Activated T-cell treated with anti-CD3 and anti-CD28 coated beads, Interleukin-2, amount 50 U/mL, for 48 hours (primary cell): ENCODE measurements at regions not wholly inside any gene's neighbourhood (a gene's known extent, or its start where the extent isn't known, plus 50 kb on each side); places are given as distances from the start of the nearest gene placed in this dataset.

Source experiments
- DNase-seq, 2 experiments: peaks; one replicate each; pipeline ENCODE4 v3.0.0-alpha.2; 2020

DNA sequence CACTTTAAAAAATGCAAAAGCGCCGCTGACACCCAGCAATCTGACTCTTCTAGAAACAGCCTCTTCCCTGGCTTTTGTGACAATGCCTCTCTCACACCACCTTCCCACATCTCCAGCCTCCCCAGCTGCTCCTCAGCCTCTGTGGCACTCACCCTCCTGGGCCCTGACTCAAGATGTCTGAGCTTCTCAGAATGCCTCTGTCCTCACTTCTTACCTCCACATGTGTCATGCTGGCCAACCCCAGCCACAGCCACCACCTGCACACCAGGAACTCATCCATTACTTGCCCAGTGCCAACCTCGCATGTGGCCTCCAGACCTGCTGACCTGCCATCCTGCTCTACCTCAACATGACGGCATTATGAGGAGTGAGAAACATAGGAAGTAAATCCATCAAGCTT, 249.8 kb upstream of the RAB6C start:
- no peak for DNase-seq

DNA sequence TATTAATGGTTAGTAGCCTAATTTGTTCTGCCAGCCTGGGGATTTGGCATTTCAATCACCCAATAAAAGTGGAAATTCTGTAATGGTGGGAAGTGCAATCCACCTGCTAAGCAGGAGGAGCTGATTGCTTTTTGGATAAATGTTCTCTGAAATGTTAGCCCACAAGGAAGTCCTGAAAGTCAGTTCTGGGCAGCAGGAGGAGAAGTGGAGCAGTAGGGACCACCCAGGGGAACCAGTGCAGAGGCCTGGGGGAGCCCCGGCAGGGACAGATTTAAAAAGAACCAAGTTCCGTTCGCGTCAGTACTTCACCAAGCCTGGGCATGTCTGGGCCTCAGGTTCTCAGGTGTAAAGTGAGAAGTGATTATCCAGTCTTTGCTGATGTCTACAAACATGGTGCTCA, 248.5 kb upstream of the RAB6C start:
- DNase-seq: no peak

DNA sequence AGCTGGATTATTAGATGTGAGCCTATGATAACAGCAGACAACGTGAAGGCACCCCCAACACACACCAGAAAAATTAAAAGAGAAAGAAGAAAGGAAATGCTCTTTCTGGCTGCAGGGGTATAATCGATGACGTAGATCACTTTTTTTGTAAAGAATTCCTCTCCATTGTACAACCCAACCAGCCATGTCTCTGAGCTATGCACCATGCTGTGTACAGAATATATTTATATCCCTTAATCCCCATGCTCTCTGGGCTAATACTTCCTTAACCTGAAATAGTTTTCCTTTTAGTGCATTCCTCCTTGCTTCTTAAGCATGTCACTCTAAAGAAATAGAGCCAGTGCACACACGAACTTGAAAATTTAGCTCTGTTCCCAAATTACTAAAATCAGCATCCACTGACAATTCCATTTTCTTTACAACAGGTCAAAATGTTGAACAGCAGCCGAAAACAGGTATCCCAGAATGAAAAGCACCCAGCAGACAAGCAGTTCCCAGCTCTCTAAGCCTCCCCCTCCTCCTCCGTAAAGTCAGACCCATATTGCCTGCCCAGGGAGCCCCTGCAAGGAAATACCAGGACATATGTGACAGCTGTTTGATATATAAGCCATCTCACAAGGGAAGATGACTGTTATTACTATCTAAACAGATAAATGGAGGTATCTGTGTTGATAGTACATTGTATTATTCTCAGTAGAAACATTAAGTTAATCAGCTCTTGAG, 247.4 kb upstream of the RAB6C start:
- DNase-seq: no peak

DNA sequence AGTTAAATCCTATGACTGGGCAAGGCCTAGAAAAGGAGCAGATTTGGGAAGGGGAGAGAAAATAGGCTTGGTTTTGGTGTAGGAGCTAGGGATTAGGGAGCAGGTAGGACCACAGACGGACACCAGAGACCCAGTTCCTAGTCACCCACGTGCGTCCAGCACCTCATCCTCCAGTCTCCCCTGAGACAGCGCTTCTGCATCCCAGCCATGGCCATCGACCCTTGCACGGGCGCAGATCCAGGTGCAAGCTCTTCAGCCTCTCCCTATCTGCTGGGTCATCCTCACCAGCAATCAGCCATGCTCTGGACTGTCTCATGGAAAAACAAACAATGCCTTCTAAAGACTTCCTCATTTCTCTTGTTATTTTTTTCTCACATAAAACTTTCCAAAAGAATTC, 246.8 kb upstream of the RAB6C start:
- no peak for DNase-seq

DNA sequence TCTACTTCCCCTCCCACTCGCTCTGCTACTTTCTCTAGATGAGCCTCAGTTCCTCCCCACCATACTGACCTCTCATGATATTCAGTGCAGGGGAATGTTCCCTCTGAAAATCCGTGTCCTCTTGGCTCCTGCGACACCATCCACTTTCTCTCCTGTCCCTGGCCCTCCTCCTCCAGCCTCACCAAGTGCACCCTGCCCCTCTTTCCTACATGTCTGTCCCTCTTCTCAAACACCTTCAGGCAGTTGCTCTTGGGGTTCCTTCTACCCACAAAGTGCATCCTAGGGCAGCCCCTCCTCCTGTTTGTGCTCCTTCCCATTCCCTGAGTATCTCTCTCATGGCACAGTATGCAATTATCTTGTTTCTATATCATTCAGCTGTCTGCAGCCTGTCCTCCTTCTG, 246.4 kb upstream of the RAB6C start:
- DNase-seq: no peak

DNA sequence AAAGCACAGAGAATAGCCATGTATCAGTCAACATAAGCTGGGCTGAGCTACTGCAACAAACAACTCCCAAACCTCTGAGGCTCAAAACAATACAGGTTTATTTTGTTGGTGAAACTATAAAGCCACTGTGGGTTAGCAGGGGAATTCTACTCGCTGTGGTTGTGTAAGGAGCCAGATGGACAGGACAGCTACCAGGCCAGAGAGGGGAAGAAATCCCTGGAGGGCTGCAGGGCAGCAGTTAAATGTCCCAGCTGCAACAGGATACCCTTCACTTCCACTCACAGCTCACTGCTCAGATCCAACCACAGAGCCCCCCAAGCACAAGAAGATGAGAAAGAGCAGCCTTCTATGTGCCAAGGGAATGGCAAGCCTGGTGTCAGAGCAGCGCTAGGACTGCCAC, 245.9 kb upstream of the RAB6C start:
- no peak for DNase-seq

DNA sequence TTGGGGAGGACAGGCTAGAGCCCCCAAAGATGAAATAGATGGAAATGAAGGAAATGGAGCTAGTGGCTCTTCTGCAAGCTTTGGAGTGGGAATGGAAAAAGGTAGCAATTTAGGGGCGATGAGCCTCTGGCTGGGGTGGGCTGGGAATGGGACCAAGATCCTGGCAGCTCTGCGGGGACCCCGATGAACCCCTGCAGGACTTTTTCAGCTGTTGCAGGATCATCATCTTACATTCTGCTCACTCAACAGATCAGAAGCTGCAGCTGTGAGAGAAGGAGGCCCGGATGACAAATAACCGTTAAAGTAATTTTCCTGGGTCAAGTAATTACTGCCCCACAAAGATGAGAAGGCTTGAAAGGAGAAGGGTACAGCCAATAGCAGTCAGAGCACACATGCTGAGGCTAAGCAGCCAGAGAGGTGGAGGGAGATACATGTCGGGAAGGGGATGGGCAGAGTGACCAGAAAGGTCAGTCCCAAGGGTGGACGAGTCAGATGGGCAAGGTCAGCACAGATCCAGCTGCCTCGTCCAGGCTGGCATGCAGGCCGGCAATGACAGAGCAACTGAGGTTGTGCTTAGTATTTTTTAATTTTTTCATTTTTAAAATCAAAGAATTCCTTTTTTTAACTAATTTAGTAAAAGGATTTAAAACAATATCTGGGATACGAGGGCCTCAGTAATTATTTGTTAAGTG, 245.0 kb upstream of the RAB6C start:
- DNase-seq: no peak

DNA sequence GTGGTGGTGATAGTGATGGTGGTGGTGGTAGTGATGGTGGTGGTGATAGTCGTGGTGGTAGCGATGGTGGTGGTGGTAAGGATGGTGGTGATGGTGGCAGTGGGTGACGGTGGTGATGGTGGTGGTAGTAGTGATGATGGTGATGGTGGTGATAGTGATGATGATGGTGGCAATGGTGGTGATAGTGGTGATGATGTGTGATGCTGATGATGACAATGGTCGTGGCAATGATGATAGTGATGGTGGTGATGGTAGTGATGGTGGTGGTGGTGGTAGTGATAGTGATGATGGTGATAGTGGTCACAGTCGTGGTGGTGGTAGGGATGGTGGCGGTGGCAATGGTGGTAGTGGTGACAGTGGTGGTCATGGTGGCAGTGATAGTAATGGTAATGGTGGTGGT, 243.9 kb upstream of the RAB6C start:
- DNase-seq: no peak

DNA sequence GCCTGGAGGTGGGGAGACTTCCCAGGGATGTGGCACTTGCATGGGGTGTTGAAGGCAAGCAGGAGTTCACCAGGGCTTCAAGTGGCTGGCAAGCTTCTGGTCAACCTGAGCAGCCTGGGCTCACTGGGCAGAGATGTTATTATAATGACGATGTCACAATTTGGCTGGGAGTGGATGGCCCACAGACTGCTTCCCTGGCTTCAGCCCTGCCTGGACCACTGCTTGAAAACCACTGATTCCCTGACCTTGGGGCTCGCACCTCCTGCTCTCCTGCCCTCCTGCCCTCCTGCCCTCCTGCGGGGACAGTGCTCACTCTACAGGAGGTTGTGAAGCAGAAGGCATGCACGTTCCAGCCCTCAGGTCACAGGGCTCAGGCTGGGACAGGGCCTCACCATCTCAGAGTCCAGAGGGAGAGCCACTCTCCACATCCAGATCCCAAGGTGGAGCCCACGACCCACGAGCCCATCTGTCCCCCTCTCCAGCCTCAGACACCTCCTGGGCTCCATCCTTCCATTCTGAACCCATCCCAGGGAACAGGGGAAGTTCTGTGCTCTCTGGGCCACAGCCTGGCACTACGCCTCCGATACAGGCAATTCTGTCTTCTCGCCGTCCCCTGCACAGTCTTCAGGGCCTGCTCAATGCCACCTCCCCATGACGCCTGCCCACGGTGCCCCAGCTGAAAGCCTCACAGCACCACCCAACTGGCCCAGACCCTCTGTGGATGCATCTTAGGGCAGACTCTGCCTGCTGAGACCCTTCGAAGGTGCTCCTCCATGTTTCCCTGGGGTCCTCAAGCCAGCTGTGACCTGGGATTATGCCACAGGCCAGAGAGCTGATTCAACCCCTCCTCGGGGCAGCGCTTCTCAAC, 241.6 kb upstream of the RAB6C start:
- no peak for DNase-seq

DNA sequence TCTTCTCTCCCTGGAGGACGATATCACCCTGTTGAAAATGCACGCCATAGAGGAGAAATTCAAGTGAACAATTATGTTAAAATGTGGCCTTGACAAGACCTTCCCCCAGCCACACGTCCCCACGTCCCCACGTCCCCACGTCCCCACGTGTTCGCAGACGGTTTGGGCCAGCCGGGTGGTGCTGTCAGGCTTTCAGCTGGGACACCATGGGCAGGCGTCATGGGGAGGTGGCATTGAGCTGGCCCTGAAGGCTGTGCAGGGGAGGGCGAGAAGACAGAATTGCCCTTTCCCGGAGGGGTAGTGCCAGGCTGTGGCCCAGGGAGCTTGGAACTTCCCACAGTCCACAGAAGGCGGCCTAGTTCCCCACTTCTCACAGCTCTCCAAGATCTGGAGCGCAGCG, 240.7 kb upstream of the RAB6C start:
- no peak for DNase-seq

DNA sequence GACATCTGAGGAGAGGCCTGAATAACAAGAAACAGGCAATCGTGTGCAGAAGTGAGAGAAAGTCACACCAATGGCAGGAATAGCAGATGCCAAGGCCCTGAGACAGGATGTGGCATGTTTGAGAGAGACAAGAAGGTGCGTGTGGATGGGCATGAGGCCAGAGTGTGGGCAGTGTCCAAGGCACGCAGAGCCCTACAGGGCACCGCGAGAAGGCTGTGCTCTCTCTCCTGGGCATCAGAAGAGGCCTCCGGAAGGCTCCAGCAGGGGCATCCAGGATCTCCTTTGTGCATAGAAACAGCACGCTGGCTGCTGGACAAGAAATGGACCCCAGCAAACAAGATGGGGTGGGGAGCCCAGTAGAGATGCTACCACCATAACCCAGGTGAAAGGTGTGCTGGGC, 239.0 kb upstream of the RAB6C start:
- no peak for DNase-seq

DNA sequence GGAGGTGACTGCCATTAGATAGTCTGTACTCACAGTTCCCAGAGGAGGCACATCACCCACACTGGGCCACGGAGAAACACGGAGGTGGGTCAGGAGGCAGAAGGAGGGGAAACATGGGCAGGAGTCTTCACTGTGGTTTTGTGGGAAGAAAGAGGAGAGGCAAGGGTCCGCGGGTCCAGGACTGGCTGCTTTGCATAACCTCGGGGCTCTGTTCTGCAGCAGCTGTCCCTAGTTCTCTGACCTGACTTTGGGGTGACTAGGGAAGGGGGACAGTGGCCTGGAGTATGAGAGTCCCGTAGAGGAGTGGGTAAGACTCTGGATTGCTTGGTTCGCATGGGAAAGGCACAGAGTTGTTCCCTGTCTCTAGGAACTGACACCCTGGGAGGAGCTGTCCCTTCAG, 238.3 kb upstream of the RAB6C start:
- no peak for DNase-seq

DNA sequence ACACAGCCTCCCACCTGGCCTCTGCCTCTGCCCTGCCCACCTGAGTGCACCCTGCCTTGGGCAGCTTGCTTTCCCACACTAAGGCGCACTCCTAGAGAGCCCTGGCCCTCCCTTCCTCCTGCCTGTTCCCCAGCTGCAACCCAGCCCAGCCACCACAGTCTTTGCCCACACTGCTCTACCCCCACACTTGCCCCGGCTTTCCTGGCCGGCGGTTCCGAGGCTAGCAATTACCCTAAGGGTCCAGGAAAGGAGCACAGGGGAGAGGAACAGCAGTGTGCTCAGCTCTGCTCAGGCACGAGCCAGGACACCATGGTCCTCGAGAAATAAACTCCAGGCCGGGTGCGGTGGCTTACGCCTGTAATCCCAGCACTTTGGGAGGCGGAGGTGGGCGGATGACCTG, 237.8 kb upstream of the RAB6C start:
- no peak for DNase-seq

DNA sequence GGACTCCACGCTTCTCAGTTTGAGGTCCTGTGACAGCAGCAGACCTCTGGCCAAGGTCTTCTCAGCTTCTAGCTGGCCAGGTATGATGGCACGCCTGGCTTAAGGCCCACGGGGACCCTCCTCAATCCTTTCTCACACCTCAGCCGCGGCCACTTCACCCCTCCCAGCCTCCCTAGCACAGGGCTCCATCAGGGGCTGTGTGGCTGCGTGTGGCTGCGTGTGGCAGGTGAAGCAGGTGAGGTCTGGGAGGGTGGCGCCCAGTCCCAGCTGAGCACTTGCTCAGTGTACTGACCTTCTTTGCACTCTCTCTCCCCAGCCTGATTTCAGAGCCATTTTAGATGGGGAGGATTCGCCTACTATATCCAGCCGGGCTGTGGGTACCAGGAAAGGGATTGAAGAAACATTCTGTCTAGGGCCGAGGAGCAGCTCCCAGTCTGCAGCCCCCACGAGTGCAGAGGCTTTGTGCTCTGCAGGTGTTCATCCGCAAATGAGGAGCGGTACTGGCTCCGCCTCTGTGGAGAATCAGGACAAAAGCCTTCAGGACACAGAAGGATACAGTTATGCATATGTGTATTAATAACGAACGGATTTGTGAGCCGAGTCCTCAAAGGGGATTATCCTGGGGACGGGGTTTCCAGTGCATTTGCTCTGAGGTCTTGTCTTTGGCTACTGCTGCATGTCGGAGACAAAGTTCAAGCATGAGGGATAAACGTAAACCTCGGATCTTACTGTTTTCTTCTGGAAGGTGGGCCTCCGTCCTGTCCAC, 236.9 kb upstream of the RAB6C start:
- no peak for DNase-seq

DNA sequence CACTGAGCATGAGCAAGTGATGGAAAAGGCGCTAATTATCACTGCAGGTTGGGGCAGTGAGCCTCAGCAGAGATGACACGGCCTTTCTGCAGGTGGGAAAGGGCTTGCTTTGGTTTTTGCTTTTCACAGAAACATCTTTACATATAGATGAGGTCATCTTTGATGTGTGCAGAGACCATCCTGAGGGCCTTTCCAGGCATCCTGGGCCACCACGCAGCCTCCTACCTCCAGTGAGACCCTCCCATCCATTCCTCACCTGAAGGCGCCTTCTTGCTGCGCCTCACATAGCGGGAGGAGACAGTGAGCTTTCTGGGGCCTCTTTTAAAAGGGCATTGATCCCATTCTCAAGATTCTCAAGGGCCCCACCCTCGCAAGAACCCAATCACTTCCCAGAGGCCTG, 235.3 kb upstream of the RAB6C start:
- DNase-seq: no peak

DNA sequence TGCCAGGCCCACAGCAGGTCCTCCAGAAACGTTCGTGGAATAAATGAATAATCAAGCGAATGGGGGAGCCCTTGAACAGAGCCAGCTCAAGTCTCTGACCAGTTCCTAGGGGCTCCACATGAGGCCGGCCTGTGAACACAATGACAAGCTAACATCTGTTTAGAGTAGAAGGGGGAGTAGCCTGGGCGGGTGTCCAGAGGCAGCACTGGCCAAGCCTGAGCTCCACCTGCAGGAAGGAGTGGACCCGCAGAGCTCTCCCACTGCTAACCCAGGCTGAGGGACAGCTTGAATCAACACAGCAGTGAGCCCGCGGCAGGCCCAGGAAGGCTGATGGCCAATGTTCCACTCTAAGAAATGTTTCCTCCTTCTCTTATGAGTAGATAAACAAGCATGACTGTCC, 234.8 kb upstream of the RAB6C start:
- no peak for DNase-seq

DNA sequence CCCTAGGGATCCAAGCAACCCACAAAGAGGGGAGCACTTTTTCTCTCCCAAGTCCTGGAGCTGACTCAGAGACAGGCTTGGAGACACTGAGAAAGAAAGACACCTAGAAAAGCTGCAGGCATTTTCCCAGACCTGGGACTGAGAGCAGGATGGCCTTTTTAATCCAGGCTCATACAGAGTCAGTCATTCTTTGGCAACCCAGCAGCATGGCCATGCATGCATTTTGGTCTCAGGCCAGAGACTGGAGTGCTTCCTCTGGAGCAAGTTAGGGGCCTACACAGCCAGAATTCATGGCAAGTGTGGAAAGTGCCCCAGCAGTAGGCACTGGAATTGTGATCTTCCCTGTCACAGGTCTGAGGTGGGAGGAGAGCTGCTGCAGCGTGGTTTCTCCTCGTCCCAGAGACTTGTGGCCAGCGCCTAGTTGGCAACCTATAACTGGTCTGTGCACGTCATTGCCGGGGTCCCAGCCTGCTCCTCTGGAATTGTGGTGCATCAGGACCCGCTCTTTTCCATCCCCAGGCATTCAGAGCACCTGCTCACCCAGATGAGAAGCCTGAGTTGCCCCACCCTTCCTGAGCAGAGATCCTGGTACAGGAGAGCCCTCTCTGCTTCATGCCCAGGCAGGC, 231.9 kb upstream of the RAB6C start:
- no peak for DNase-seq

DNA sequence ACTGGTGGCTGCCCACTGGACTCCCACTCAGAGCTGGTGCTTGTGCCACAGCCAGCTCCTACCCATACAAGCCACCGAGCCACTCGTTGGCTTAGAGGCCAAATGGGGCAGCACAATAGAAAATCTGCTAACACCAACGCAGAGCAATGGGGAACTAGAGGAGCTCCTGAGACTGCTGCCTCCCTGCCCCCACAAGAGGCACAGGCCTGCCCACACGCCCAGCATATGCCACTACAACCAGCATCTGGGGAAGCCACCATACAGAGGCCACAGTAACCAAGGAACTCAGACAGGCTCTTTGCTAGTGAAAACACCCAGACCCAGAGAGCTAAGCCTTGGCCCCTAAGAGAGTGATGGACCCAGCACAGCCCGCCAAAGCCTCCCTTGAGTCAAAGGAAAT, 231.2 kb upstream of the RAB6C start:
- no peak for DNase-seq

DNA sequence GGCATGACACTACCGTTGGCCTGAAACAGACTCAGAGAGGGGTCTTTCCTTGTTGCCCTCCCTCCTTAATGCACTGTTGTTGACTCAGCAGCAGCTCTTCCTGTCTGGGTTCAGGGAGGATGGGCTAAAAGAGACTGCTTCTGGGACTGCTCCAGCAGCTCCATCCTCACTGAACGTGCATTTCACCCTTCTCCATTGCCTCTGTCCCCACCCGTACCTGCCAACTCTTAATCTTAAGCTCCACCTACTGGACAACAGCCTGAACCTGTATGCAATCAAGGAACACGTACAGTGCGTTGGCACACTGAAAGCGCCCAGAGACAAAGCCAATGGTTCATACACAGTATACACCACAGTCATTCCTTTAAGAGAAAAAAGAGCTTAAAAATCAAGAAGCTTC, 230.8 kb upstream of the RAB6C start:
- no peak for DNase-seq

DNA sequence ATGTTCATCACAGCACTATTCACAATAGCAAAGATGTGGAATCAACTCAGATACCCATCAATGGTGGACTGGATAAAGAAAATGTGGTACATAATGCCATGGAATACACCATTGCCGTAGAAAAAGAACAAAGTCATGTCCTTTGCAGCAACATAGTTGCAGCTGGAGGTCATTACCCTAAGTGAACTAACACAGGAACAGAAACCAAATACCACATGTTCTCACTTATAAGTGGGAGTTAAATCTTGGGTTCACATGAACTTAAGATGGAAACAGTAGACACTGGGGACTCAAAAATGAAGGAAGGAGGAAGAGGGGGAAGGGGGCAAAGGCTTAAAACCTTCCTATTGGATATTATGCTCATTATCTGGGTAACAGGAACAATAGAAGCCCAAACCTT, 228.1 kb upstream of the RAB6C start:
- no peak for DNase-seq

DNA sequence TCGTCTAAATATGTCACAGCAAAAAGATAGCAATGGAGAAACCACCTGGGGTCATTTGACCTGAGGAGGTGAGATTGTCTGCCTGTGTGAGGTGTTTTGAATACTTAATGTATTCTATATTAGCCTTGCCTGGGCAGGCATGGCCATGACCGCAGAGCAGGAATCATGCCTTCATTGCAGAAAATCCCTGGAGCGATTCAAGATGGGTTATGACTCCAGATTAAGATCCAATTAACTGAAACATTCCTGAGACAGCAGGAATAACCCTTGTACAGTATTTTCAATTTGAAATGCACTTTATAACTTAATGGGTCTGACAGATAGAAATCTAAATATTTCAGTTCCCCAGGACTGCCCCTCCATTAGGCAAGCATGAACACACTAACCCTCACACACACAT, 227.3 kb upstream of the RAB6C start:
- no peak for DNase-seq

DNA sequence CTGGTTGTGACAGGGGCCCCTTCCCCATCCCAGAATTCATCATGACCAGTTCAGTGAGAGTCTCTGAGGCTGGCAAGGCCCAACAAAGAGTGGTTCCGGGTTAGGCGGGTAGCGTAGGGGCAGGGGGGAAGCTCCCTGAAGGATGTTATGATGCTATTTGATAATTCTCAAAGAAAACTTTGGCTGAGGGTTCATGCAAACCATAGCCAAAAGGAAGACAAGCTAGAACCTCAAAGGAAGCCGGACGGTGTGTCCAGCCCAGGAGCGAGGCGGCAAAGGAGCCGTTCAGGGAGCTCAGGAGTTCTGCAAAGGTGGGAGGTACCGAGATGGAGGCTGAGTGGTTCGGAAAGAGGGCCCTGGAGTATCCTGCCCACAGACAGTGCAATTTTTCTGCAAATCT, 226.8 kb upstream of the RAB6C start:
- no peak for DNase-seq

DNA sequence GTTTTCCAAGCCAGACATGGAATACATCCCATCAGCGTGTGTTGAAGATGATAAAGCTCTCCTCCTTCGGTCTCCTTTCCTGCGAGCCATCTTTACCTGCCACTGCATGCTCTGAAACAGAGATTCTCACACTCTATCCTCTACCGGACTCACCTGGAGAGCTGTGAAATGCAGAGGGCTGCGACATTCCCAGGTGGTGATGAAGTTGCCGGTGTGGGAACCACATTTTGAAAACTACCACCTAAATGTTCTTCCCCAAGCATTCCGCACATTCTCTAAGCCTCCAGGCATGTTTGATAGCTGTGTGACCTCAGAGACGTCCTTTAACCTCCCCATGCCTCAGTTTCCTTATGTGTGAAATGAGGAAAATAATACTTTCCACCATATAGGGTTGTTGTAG, 226.2 kb upstream of the RAB6C start:
- DNase-seq: no peak
